Right atrium auricular region (tissue), 2 donors: ENCODE measurements at regions not wholly inside any gene's neighbourhood (a gene's known extent, or its start where the extent isn't known, plus 50 kb on each side); places are given as distances from the start of the nearest gene placed in this dataset.

ENCODE experiments used
- DNase-seq: peaks from one replicate; pipeline ENCODE4 v3.0.0-alpha.2; 2019; ENCODE audit warnings: low spot score
- H3K27ac ChIP-seq, 2 donors: fragments of 200-600 bp; sonication (generic); 1 replicate in 1 of 2; 2 replicates in 1 of 2; pipeline ENCODE4 v1.5.1; 2016 to 2019
- H3K27me3 ChIP-seq, 2 donors: fragments of 200-600 bp; sonication (generic); one replicate each; pipeline versions ENCODE4 v1.5.1 to v1.6.0; 2017 to 2019
- H3K36me3 ChIP-seq: fragments of 200-600 bp; sonication (generic); one replicate; pipeline ENCODE4 v1.5.1; 2016
- H3K4me1 ChIP-seq, 2 donors: fragments of 200-600 bp; sonication (generic); one replicate each; pipeline versions ENCODE4 v1.5.1 to v1.6.0; 2017 to 2019
- H3K4me3 ChIP-seq, 2 donors: fragments of 200-600 bp; sonication (generic); 1 replicate in 1 of 2; 2 replicates in 1 of 2; pipeline ENCODE4 v1.5.1; 2017 to 2019; ENCODE audit warnings: mild to moderate bottlenecking in 1 of 2, moderate library complexity in 1 of 2
- H3K9me3 ChIP-seq, 2 donors: fragments of 200-600 bp; sonication (generic); one replicate each; pipeline ENCODE4 v1.5.1; 2019
- TF ChIP-seq, protein P1 (sequence below), 2 donors: fragments of 200-600 bp; sonication (generic); IDR thresholded peaks; one replicate each; pipeline ENCODE4 v1.5.1; 2019; ENCODE audit warnings: antibody characterized with exemption in 2 of 2

DNA sequence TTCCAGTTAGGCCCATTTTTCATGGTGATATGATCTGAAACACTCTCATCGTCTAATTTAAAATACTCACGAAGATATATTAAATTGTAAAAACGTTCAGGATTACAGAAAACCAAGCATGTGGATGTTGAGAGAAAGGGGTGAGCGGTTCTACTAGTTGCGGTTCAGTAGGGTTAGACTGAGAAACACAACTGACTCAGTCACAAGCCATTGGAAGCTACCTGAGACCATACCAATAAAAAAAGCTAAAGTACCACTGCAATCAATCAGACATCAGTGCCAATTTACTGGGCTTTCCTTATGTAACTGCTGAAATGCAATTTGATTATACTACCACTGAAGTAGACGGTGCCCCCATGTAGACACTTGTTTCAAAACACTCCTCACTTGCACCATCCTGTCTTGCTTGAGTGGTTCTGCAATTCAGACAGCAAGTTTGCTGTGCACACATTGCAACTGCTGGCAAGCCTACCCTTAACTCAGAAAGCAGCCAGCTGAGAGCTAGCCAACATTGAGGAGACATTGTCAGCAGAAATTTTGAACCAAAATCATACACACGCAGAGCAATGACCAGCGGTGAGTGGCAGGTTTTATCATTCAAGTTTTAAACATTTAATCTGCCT, 368.7 kb upstream of the ARHGEF26 start:
- H3K27ac ChIP-seq, result no peak overlapping the region
- no peaks in the 10 kb centered on the region for H3K36me3 ChIP-seq
- TF ChIP-seq, protein P1, sequence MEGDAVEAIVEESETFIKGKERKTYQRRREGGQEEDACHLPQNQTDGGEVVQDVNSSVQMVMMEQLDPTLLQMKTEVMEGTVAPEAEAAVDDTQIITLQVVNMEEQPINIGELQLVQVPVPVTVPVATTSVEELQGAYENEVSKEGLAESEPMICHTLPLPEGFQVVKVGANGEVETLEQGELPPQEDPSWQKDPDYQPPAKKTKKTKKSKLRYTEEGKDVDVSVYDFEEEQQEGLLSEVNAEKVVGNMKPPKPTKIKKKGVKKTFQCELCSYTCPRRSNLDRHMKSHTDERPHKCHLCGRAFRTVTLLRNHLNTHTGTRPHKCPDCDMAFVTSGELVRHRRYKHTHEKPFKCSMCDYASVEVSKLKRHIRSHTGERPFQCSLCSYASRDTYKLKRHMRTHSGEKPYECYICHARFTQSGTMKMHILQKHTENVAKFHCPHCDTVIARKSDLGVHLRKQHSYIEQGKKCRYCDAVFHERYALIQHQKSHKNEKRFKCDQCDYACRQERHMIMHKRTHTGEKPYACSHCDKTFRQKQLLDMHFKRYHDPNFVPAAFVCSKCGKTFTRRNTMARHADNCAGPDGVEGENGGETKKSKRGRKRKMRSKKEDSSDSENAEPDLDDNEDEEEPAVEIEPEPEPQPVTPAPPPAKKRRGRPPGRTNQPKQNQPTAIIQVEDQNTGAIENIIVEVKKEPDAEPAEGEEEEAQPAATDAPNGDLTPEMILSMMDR (IDR thresholded peaks at IDR 0.05), result no peak
- H3K9me3 ChIP-seq, result no peaks in the 10 kb centered on the region
- H3K4me3 ChIP-seq, result no peak overlapping the region
- no peak for DNase-seq
- H3K27me3 ChIP-seq, result no peaks in the 10 kb centered on the region
- H3K4me1 ChIP-seq, result peaks cover 0 to 6% of the 10 kb centered on the region in 2 donors

DNA sequence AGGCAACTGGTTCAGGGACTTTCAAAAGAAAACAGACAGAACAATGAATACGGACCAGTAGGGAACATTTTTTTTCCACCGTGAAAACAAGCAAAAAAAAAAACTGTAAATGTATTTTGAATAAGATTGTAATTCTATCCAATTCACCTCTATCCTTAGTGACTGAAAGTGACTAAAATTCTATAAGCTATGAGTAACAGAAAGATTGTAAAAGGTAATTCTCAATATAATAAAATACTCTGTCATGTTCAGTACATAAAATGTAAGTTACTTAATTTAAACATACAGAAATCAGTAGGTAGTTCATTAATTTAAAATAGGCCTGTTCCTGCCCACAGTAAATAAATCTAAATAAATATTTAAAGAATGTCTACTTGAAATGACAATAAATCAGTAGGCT, 368.2 kb upstream of the ARHGEF26 start:
- H3K4me3 ChIP-seq, result no peak overlapping the region
- no peaks in the 10 kb centered on the region for H3K9me3 ChIP-seq
- H3K36me3 ChIP-seq, result no peaks in the 10 kb centered on the region
- no peak overlapping the region for H3K27ac ChIP-seq
- no peaks in the 10 kb centered on the region for H3K27me3 ChIP-seq
- H3K4me1 ChIP-seq, result peaks cover 0 to 6% of the 10 kb centered on the region in 2 donors
- TF ChIP-seq, protein P1 (IDR thresholded peaks at IDR 0.05), result no peak
- DNase-seq, result no peak

DNA sequence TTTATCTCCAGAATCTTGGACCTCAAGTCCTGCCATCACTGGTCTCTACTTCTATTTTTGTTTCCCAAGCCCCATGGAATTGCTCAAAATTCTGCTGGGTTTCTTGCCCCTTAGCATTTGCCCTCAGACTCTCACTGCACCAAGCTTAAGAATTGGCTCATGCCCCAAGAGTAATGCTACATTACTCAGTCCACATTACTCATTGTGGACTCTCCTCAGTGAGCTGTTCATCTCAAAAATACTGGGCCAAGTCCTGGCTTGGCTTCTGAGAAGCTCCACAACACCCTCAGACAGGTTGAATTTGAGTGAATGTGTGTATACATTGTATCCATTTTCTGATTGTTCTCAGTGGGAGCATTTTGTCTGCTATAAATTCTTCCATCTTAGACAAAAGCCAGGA, 364.4 kb upstream of the ARHGEF26 start:
- H3K27me3 ChIP-seq, result no peaks in the 10 kb centered on the region
- H3K4me1 ChIP-seq, result no peaks in the 10 kb centered on the region
- DNase-seq, result no peak
- H3K9me3 ChIP-seq, result no peaks in the 10 kb centered on the region
- TF ChIP-seq, protein P1 (IDR thresholded peaks at IDR 0.05), result no peak
- H3K36me3 ChIP-seq, result no peaks in the 10 kb centered on the region
- no peak overlapping the region for H3K27ac ChIP-seq
- no peak overlapping the region for H3K4me3 ChIP-seq

DNA sequence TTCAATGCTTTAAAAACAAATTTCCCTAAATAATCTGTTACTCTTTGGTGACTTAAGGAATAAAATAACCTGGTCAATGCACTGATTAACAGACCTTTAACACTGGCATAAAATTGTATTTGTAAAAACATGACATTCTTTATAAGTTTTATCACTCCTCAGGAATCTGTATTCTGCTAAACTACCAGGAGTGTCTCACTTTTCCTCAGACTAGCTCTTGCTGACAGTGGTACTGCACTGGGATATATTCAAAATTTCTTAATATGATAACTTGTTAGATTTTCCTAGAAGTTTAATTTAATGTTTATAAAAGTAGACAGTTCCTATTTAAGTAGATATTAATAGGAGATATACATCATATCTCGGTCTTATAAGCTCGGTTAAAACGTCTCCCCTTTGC, 363.4 kb upstream of the ARHGEF26 start:
- Histone ChIP-seq H3K27me3 (no peaks in the 10 kb centered on the region), H3K36me3 (no peaks in the 10 kb centered on the region), H3K4me1 (no peaks in the 10 kb centered on the region), H3K4me3 (no peak overlapping the region), H3K9me3 (no peaks in the 10 kb centered on the region), H3K27ac (no peak overlapping the region)
- DNase-seq, result no peak
- TF ChIP-seq, protein P1 (IDR thresholded peaks at IDR 0.05), result no peak

DNA sequence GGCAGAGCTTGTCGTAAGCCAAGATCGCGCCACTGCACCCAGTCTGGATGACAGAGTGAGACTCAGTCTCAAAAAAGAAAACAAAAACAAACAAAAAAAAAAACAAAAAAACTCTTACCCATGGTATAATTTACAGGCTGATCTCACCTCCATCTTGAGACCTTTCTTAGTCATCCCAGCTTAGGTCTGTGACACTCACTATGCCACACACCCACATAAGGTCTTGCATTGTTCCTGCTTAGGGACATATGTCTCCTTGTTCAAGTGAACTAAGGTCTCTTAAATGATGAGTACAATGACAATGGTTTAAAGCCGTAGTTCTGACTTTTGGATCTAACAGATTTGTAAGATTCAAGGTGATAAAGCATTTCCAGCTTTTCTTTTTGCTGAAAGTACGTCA, 360.2 kb upstream of the ARHGEF26 start:
- H3K4me3 ChIP-seq, result no peak overlapping the region
- H3K27ac ChIP-seq, result no peak overlapping the region
- no peaks in the 10 kb centered on the region for H3K4me1 ChIP-seq
- TF ChIP-seq, protein P1 (IDR thresholded peaks at IDR 0.05), result no peak
- H3K27me3 ChIP-seq, result no peaks in the 10 kb centered on the region
- no peaks in the 10 kb centered on the region for H3K36me3 ChIP-seq
- H3K9me3 ChIP-seq, result no peaks in the 10 kb centered on the region
- DNase-seq, result no peak
